Stomach (tissue), 4 donors: ENCODE measurements at regions not wholly inside any gene's neighbourhood (a gene's known extent, or its start where the extent isn't known, plus 50 kb on each side); places are given as distances from the start of the nearest gene placed in this dataset.

Experiments used
- EP300 ChIP-seq: sonication (generic); formaldehyde crosslinking; IDR thresholded peaks from one replicate; pipeline ENCODE4 v1.6.1; 2017; ENCODE audit warnings: antibody characterized with exemption
- POLR2A ChIP-seq, 4 donors: fragments of 450-650 bp; IDR thresholded peaks; one replicate each; pipeline ENCODE4 v1.6.1; 2016; ENCODE audit warnings: antibody characterized with exemption in 4 of 4, control low read depth in 2 of 4, mild to moderate bottlenecking in 1 of 4, moderate library complexity in 1 of 4
- POLR2AphosphoS5 ChIP-seq, 3 donors: sonication (generic); formaldehyde crosslinking; IDR thresholded peaks; one replicate each; pipeline ENCODE4 v1.6.1; 2016; ENCODE audit warnings: antibody characterized with exemption in 3 of 3
- TF ChIP-seq, protein P1 (sequence below), 7 experiments: fragments of 450-650 bp in 4 of 7; fragments of 200-600 bp in 3 of 7; sonication (generic) in 3 of 7; IDR thresholded peaks; one replicate each; pipeline ENCODE4 v1.5.1; 2016 to 2019; ENCODE audit warnings: antibody characterized with exemption in 7 of 7, control low read depth in 2 of 7, mild to moderate bottlenecking in 1 of 7

DNA sequence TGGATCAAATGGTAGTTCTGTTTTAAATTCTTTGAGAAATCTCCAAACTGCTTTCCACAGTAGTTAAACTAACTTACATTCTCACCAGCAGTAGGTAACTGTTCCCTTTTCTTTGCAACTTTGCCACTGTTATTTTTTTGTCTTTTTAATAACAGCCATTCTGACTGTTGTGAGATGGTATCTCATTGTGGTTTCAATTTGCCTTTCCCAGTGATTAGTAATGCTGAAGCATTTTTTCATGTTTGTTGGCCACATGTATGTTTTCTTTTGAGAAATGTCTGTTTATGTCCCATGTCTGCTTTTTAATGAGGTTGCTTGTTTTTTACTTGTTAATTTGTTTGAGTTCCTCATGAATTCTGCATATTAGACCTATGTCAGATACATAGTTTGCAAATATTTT, 198.8 kb downstream of the RAB28 start:
- TF ChIP-seq, protein P1, sequence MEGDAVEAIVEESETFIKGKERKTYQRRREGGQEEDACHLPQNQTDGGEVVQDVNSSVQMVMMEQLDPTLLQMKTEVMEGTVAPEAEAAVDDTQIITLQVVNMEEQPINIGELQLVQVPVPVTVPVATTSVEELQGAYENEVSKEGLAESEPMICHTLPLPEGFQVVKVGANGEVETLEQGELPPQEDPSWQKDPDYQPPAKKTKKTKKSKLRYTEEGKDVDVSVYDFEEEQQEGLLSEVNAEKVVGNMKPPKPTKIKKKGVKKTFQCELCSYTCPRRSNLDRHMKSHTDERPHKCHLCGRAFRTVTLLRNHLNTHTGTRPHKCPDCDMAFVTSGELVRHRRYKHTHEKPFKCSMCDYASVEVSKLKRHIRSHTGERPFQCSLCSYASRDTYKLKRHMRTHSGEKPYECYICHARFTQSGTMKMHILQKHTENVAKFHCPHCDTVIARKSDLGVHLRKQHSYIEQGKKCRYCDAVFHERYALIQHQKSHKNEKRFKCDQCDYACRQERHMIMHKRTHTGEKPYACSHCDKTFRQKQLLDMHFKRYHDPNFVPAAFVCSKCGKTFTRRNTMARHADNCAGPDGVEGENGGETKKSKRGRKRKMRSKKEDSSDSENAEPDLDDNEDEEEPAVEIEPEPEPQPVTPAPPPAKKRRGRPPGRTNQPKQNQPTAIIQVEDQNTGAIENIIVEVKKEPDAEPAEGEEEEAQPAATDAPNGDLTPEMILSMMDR (IDR thresholded peaks at IDR 0.05) = no peak
- TF ChIP-seq POLR2AphosphoS5 (IDR thresholded peaks at IDR 0.05) (no peak), POLR2A (IDR thresholded peaks at IDR 0.05) (no peak), EP300 (no peak)
